PFSK-1 (cell line): ENCODE measurements at regions not wholly inside any gene's neighbourhood (a gene's known extent, or its start where the extent isn't known, plus 50 kb on each side); places are given as distances from the start of the nearest gene placed in this dataset.

ENCODE experiments used
- POLR2AphosphoS5 ChIP-seq: IDR thresholded peaks from 2 replicates; pipeline ENCODE4 v1.6.1; 2012; ENCODE audit warnings: low read depth, mild to moderate bottlenecking, control low read depth, low read length, moderate library complexity
- SIN3A ChIP-seq: IDR thresholded peaks from 2 replicates; pipeline ENCODE4 v1.6.1; 2012; ENCODE audit warnings: mild to moderate bottlenecking, low read length, moderate library complexity, borderline replicate concordance; ENCODE audit not compliant: insufficient read depth
- TAF1 ChIP-seq: IDR thresholded peaks from 2 replicates; pipeline ENCODE4 v1.6.1; 2012; ENCODE audit warnings: low read length, control low read depth, borderline replicate concordance; ENCODE audit not compliant: insufficient read depth
- TF ChIP-seq, protein P1 (sequence below), 2 experiments: IDR thresholded peaks; 2 replicates each; pipeline versions ENCODE4 v1.6.1 to v1.8.0; 2011 to 2012; ENCODE audit warnings: low read depth in 2 of 2, low read length in 2 of 2, control low read depth in 1 of 2, inconsistent platforms in 1 of 2, mild to moderate bottlenecking in 1 of 2, moderate library complexity in 1 of 2; ENCODE audit not compliant: insufficient read depth in 1 of 2

DNA sequence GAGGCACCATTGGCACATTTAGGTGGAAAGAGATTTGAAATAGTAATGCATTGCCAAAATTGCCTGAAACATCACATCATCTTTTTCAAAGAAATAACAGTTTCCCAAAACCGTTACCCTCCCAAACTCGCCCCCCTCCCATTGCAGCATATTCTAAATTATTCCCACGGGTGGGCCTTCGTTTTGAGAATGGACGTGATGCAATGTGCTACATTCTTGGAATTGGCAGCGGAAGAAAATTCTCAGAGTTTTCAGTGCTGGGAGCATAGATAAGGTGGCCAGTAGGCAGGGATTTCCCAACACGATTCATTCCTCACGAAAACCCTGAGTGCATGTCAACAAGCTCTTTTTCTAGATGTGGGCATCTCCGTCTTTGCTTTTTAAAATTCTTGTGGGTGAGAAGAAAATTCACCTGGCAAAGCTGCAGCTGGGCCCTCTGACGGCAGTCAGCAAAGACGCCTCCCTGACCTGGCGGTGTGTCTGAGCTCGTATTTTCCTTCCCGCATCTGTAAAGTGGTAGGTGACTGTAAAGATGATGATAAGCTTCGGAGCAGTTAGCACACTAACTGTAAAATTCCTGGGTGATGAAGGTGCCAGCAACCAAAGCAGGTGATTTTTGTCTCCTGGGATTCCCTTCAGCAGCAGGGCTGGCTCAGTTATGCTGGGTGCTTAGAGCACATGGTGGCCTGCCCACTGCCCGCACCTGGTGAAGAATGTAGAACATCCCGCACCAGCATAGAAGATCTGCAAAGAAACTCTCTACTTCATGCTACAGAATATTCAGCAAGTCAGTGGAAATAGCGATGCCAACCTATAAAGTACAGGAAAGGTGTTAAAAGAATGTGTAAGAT lies 141.9 kb upstream of the KLF6 start:
- TF ChIP-seq, protein P1, sequence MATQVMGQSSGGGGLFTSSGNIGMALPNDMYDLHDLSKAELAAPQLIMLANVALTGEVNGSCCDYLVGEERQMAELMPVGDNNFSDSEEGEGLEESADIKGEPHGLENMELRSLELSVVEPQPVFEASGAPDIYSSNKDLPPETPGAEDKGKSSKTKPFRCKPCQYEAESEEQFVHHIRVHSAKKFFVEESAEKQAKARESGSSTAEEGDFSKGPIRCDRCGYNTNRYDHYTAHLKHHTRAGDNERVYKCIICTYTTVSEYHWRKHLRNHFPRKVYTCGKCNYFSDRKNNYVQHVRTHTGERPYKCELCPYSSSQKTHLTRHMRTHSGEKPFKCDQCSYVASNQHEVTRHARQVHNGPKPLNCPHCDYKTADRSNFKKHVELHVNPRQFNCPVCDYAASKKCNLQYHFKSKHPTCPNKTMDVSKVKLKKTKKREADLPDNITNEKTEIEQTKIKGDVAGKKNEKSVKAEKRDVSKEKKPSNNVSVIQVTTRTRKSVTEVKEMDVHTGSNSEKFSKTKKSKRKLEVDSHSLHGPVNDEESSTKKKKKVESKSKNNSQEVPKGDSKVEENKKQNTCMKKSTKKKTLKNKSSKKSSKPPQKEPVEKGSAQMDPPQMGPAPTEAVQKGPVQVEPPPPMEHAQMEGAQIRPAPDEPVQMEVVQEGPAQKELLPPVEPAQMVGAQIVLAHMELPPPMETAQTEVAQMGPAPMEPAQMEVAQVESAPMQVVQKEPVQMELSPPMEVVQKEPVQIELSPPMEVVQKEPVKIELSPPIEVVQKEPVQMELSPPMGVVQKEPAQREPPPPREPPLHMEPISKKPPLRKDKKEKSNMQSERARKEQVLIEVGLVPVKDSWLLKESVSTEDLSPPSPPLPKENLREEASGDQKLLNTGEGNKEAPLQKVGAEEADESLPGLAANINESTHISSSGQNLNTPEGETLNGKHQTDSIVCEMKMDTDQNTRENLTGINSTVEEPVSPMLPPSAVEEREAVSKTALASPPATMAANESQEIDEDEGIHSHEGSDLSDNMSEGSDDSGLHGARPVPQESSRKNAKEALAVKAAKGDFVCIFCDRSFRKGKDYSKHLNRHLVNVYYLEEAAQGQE (IDR thresholded peaks at IDR 0.05; ENCODE audit: insufficient read depth in 1 of 2, low read depth in 2 of 2, low read length in 2 of 2) = no peak
- no peak for TF ChIP-seq POLR2AphosphoS5
- TF ChIP-seq SIN3A = no peak
- no peak for TF ChIP-seq TAF1
